ENCODE measurements at regions not wholly inside any gene's neighbourhood (a gene's known extent, or its start where the extent isn't known, plus 50 kb on each side); places are given as distances from the start of the nearest gene placed in this dataset.

DNA sequence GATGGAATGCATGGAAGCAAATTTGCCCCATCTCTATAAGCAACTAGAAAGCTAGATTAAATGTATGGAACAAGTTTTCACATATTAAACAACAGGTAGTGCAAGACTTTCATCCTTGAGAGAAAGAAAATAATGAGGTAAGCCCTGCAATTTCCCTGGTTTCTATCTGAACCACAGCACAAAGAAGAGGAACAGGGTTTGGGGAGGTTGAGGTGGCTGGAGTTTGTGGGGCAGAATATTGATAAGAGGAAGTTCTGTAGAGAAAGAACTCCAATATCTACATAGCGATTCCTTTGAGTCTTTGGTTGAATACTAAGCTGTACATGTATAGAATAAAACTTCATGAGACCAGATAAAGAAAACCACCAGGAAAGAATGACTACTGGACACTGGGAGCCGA, 96.3 kb upstream of the CCND2 start:
- CTCF ChIA-PET = no interaction called here
- 100% methylated on average over 1 of the region's 2 CpGs; no CpG with 5 or more reads in 1 of the 2 experiments for WGBS, 2 experiments (ENCODE audit: extremely low coverage in 2 of 2, insufficient read length in 1 of 2)

More for the DNA sequence above, 96.3 kb upstream of the CCND2 start:
- Histone ChIP-seq H3K9me3 (ENCODE audit: control insufficient read depth, insufficient read depth, low read length) (no peaks in the 10 kb centered on the region), H2AK5ac (ENCODE audit: low read depth, low read length) (no peak overlapping the region), H2BK5ac (ENCODE audit: low read depth, low read length, poor library complexity, severe bottlenecking) (no peak overlapping the region), H3K23ac (ENCODE audit: low read depth, low read length) (no peak overlapping the region), H3K9me1 (ENCODE audit: insufficient read depth, low read length) (no peaks in the 10 kb centered on the region), H2BK120ac (ENCODE audit: low read depth, low read length) (no peak overlapping the region), H3K27ac (ENCODE audit: insufficient read depth, low read length) (no peak overlapping the region), H3K56ac (ENCODE audit: extremely low read depth, insufficient read depth, low read length) (no peak overlapping the region), H2BK20ac (ENCODE audit: low read depth, low read length) (no peak overlapping the region), H2BK15ac (ENCODE audit: low read depth, low read length) (no peak overlapping the region), H3K9ac (ENCODE audit: low read depth, low read length) (no peak overlapping the region), H4K20me1 (ENCODE audit: insufficient read depth, low read length) (no peaks in the 10 kb centered on the region), H3K18ac (ENCODE audit: low read depth, low read length) (no peak overlapping the region), H3K27me3 (ENCODE audit: control insufficient read depth, insufficient read depth, low read length) (peaks cover 2% of the 10 kb centered on the region; the same call in 1 of the 2 replicates), H3K36me3 (ENCODE audit: control insufficient read depth, insufficient read depth, low read length) (no peaks in the 10 kb centered on the region), H2AK9ac (replicated peaks; ENCODE audit: low read depth, low read length, poor library complexity) (no peak overlapping the region), H3K14ac (replicated peaks; ENCODE audit: low read depth, low read length) (no peak overlapping the region), H3K4me3 (ENCODE audit: insufficient read depth, low read depth, low read length) (no peak overlapping the region), H4K8ac (ENCODE audit: low read depth in 2 of 2, low read length in 2 of 2) (no peak overlapping the region), H4K5ac (ENCODE audit: low read depth, low read length) (no peak overlapping the region), H3K4me1 (ENCODE audit: control insufficient read depth, insufficient read depth, low read length) (no peaks in the 10 kb centered on the region), H3K4me2 (ENCODE audit: low read depth, low read length) (no peak overlapping the region), H3K79me1 (ENCODE audit: low read depth in 1 of 2, low read length in 2 of 2) (no peaks in the 10 kb centered on the region), H3K4ac (ENCODE audit: low read depth, low read length) (no peak overlapping the region), H4K91ac (ENCODE audit: insufficient read depth, low read depth, low read length) (no peak overlapping the region), H2AFZ (replicated peaks; ENCODE audit: low read length, poor library complexity) (no peak overlapping the region)
- dilution Hi-C loops (cut with HindIII; ENCODE audit: low sequenced_read_pairs, unreplicated experiment) (no loop called here), intact Hi-C loops (cut with micrococcal nuclease) (no loop called here), in situ Hi-C loops (cut with MboI; ENCODE audit: low sequenced_read_pairs) (no loop called here)
- ATAC-seq (ENCODE audit: low read depth) (no peak), DNase-seq (no peak)
- BruUV-seq (replicated peaks) = no TSS peak
- POLR2A ChIA-PET (ENCODE audit: unreplicated experiment) = no interaction called here
- TF ChIP-seq RFX5 (IDR thresholded peaks at IDR 0.05; ENCODE audit: low read depth, low read length) (no peak), MAZ (IDR thresholded peaks at IDR 0.05; ENCODE audit: borderline replicate concordance, low read depth, low read length) (no peak), RCOR1 (IDR thresholded peaks at IDR 0.05; ENCODE audit: insufficient replicate concordance, low read length) (no peak), NFE2L2 (IDR thresholded peaks at IDR 0.05; ENCODE audit: low read depth, low read length) (no peak), FOS (IDR thresholded peaks at IDR 0.05; ENCODE audit: low read depth, low read length) (no peak), CTCF (conservative IDR thresholded peaks at IDR 0.05; ENCODE audit: low read depth, low read length) (no peak), BHLHE40 (IDR thresholded peaks at IDR 0.05; ENCODE audit: low read depth, low read length) (no peak), MAFK (IDR thresholded peaks at IDR 0.05; ENCODE audit: low read depth, low read length) (no peak), POLR2A (IDR thresholded peaks at IDR 0.05; ENCODE audit: low read depth, low read length) (no peak), MXI1 (IDR thresholded peaks at IDR 0.05; ENCODE audit: borderline replicate concordance, low read depth, low read length) (no peak), RAD21 (IDR thresholded peaks at IDR 0.05; ENCODE audit: low read length) (no peak), CEBPB (IDR thresholded peaks at IDR 0.05; ENCODE audit: low read depth, low read length) (no peak), SMC3 (IDR thresholded peaks at IDR 0.05; ENCODE audit: low read depth, low read length) (no peak), CHD1 (IDR thresholded peaks at IDR 0.05; ENCODE audit: low read depth, low read length) (no peak)
- TF ChIP-seq, protein P1, sequence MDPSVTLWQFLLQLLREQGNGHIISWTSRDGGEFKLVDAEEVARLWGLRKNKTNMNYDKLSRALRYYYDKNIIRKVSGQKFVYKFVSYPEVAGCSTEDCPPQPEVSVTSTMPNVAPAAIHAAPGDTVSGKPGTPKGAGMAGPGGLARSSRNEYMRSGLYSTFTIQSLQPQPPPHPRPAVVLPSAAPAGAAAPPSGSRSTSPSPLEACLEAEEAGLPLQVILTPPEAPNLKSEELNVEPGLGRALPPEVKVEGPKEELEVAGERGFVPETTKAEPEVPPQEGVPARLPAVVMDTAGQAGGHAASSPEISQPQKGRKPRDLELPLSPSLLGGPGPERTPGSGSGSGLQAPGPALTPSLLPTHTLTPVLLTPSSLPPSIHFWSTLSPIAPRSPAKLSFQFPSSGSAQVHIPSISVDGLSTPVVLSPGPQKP (IDR thresholded peaks at IDR 0.05; ENCODE audit: borderline replicate concordance, low read depth, low read length) = no peak
- TF ChIP-seq, protein P2, sequence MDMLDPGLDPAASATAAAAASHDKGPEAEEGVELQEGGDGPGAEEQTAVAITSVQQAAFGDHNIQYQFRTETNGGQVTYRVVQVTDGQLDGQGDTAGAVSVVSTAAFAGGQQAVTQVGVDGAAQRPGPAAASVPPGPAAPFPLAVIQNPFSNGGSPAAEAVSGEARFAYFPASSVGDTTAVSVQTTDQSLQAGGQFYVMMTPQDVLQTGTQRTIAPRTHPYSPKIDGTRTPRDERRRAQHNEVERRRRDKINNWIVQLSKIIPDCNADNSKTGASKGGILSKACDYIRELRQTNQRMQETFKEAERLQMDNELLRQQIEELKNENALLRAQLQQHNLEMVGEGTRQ (IDR thresholded peaks at IDR 0.05; ENCODE audit: low read depth, low read length) = no peak

Data from IMR-90 (cell line).